Dermis microvascular lymphatic vessel endothelial cell (primary cell): ENCODE measurements at regions not wholly inside any gene's neighbourhood (a gene's known extent, or its start where the extent isn't known, plus 50 kb on each side); places are given as distances from the start of the nearest gene placed in this dataset.

Source experiments
- DNase-seq, 2 donors: peaks; one replicate each; pipeline versions ENCODE4 v3.0.0 to v3.0.0-alpha.2; 2010; ENCODE audit warnings: low read depth in 2 of 2

DNA sequence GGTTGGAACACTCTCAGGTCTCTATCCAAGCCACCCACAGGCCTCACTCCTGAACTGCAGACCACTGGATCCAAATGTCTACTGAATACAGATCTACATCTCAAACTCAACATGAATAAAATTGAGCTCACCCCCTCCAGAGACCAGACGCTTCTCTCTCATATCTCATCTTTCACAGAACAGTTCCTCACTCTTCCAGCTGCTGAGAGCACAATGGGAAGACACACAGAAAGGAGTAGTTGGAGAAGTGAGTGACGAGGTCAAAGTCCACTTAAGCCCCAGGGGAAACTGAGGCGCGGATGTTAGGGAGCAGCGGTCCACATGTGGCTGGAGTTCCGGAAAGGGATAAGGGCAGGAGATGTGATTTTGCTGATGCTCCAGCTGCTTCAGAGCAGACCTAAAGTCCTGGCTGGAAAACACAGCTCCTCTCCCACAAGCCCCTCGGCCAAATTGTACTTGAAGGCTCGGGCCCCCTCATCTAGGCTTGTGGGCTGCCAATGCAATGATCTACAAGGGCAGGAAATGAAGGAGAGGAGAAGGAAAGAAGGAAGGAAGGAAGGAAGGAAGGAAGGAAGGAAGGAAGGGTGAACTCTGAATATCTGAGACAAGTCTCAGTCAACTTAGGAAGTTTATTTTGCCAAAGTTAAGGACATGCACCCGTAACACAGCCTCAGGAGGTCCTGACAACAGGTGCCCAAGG lies 211.2 kb upstream of the TLE3 start:
- DNase-seq: no peak

DNA sequence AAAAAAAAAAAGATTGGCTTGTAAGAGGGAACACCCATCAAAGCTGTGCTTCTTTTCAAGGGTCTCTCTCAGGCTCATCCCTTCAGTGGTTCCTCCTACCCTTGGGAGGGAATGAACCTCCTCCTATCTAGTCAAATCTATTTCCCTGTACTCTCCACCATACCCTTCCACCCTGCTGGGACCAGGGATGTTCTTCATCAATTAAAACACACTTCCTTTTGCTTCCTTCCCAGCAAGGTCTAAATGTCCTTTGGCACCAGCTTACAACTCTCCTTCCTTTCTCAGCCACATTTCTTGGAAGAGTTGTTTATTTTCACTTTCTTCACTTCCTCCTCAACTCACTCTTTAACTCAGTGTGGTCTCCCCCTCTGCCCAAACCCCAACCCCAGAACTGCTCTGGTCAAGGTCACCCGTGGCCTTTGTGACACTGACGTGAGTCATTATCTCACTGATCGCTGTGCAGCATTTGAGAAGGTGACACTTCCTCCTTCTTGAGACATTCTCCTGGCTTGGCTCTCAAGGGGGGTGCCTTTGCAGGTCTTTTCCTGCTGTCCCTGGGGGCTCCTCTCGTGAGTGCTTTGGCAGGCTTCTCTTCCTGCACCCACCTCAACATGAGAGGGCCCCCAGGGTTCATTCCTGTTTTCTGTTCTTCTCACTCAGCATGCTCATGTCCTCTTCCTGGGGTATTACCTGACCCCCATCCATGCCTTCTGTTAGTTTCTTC lies 210.5 kb upstream of the TLE3 start:
- DNase-seq: no peak

DNA sequence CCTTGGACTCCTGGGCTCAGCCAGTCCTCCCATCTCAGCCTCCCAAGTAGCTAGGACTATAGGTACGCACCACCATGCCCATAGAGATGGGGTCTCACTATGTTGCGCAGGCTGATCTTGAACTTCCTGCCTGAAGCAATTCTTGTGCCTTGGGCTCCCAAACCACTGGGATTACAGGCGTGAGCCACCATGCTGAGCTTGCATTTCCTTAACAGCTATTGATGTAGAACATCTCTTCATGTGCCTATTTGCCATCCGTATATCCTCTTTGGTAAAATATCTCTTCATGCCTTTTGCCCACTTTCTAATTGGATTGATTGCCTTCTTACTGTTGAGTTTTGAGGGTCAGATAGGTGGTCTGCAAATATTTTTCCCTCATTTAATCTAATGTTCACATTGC lies 208.9 kb upstream of the TLE3 start:
- no peak for DNase-seq

DNA sequence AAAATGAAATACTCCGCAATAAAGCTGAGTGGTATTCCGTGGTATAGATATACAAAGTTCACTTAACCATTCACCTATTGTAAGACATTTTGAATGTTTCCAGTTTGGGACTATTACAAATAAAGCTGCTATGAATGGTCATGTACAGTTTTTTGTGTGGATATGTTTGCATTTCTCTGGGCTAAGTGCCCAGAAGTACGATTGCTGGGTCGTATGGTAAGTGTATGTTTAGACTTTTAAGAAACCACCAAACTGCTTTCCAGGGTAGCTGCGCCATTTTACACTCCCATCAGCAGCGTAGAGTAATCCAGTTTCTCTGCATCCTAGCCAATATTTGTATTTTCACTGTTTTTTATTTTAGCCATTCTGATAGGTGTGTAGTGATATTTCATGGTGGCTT lies 208.4 kb upstream of the TLE3 start:
- DNase-seq: no peak

DNA sequence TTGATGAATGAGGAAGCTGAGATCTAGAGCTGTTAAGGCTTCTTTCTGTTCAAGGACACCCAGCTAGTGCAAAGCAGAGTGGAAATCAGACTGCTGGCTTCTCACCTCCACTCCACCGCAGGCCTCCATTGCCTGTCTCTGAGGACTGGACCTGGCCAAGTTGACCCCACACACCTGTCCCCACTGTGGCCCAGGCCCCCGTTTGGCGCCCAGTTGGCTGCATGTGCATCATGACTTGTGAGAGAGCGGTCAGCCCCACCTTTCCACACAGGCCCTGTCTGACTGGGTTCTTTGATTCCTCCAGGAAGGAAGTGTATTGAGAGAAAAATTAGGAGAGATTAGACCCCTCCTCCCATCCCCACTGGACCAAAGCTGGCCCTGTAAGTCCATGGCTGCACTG lies 206.3 kb upstream of the TLE3 start:
- DNase-seq: no peak

DNA sequence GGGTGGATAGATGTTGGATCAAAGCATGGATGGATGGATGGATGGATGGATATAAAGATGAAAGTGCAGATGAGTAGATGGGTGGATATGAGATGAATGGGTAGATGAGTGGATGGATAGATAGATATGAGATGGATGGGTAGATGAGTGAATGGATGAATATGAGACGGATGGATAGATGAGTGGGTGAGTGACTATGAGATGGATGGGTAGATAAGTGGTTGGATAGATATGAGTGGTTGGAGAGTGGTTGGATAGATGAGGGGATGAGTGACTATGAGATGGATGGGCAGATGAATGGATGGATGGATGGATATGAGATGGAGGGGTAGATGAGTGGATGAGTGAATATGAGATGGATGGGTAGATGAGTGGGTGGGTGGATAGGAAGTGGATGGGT lies 204.6 kb upstream of the TLE3 start:
- no peak for DNase-seq

DNA sequence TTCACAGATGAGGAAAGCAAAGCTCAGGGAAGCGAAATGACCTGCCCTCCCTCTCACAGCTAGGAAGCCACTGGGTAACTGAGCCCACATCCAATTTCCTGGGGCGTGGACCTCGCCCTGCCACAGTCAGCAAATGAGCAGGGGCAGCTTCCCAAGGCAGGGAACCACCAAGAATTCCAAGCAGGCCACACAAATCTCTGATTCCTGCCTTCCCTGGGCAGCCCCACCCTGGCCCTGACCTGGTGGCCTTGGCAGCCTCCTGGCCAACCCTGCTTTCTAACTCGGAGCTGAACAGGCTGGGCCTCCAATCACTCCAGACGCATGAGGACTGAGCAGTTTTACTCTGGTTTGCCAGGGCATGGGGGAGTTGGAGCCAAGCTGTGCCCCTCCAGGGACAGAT lies 203.7 kb upstream of the TLE3 start:
- no peak for DNase-seq

DNA sequence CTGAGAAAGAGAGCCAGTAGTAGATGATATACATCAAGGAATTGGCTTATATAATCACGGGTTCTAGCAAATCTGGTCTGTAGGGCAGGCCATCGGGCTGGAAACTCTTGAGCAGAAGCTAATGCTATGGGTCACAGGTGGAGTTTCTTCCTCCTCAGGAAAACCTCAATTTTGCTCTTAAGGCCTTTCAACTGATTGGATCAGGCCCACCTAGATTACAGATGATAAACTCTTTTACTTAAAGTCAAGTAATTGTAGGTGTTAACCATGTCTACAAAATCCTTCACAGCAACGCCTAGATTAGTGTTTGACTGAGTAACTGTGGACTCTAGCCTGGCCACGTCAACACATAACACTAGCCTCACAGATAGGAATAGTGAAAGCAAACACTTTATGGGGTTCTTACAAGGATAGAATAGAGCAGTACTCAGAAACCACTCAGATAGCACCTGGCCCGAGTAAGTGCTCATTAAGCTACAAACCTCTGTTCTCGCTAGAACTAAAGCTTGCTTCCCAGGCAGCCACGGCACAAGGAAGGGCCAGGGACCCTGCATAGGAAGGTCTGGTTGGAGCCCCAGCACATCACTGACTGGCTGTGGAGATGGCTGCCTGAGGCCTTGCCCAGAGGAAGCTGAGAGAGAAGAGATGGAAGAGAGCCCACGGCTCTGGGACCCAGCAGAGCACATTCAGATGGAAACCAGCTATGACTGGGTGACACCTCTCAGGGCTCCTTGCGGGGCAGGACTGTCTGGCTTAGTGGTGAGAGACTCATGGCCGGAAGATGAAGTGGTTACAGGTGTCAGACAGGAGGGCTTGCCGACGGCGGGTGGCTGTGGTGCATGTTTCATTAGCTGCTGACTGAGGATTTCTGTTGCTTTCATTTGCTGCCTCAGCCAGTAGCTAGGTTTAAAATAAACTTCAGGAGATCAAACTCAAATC lies 202.5 kb upstream of the TLE3 start:
- DNase-seq: no peak

DNA sequence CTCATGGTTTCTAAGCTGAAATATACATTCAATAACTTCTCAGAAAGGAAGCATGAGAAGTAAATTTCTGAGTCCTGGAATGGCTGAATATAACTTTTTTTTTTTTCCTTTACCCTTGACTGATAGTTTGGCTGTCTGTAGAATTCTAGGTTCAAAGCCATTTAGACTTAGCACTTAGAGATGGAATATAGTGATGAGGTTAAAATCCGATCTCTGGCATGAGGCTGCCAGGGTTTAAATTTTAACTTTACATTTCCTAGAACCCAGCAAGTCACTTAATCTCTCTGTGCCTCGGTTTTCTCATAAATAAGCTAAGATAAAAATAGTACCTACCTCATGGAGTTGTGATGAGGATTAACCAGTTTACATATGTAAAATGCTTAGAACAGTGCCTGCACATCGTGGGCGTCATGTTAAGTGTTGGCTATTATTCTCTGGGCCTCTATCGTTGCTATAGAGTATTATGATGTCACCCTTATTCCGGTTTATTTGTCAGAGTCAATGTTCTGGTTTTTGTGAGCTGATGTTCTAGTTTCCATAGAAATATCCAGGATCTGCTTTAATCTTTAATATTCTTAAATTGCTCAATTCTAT lies 199.8 kb upstream of the TLE3 start:
- DNase-seq: no peak

DNA sequence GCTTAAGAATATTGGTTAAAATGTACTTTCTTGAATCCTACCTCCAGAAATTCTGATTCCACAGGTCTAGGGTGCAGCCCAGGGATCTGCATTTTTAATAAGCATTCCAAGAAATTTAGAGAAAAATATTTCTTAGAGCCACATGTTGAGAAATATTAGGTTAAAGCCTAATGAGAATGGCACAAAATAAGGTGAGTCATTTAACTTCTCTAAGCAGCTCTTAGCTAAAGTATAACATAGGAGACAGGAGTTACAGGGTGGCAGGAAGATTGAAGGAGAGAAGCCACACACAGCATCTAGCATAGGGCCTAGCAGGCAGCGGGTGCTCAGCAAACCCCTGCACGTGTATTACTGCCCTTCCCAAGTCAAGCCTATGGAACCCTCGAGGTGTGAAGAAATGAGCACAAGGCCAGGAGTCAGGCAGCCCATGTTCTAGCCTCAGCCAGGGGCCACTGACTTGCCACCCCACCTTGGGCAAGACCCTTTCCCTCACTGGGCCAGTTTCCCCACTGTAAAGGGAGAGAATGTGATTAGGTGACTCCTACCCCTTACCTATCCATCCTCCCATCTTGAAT lies 197.1 kb upstream of the TLE3 start:
- no peak for DNase-seq

DNA sequence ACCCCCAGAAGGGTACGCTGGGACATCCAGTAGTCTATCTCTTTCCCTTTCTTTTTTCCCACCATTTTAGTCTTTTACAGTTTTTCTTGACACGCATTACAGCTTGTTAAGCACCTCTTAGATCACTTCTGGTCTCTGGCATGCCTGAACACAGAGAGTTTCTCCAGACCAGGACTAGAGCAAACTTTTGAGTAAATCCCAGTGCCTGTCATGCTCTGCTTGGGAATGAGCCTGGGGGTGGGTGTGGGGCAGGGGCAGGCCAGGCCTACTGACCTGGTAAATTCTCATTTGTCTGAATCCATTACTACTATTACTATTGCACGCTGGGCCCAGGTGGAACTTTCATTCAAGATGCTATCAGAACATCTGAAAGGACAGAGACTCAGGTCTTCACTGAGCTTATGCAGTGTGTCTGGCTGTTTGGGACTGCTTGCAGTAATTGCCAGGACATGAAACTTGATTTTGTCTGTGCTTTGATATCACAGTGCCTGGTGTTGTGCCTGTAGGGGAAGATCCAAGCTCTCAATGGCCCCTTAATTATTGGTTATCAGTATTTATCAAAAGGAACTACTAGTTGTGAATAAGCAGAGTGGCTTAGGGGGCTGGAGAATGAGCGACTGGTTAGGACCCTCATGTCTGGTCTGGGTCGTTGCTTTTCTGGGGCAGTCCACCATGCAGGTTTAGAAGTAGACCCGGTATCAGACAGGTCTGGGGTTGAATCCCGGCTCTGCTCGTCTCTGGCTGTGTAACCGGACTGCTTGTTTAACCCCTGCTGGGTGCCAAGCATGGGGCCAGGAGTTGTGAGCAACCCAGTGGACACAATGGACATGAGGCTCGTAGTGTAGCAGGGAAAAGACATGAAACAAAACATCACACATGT lies 196.1 kb upstream of the TLE3 start:
- DNase-seq: no peak

DNA sequence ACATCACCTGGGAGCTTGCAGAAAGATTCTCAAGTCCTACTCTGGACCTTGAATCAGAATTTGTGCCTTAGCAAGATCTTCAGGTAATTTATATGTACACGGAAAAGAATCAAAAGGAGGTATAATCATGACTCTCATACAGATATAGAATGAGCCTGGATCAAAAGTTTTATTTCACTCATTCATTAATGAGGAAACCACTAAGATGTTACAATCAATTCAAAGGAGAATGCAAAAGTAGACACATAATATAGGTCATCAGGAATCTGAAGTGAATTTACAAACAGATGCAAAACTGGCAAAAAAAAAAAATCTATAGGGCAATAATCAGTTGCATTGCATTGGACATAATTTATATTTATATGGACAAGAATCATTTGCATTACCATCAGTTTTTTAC lies 195.4 kb upstream of the TLE3 start:
- DNase-seq: no peak

DNA sequence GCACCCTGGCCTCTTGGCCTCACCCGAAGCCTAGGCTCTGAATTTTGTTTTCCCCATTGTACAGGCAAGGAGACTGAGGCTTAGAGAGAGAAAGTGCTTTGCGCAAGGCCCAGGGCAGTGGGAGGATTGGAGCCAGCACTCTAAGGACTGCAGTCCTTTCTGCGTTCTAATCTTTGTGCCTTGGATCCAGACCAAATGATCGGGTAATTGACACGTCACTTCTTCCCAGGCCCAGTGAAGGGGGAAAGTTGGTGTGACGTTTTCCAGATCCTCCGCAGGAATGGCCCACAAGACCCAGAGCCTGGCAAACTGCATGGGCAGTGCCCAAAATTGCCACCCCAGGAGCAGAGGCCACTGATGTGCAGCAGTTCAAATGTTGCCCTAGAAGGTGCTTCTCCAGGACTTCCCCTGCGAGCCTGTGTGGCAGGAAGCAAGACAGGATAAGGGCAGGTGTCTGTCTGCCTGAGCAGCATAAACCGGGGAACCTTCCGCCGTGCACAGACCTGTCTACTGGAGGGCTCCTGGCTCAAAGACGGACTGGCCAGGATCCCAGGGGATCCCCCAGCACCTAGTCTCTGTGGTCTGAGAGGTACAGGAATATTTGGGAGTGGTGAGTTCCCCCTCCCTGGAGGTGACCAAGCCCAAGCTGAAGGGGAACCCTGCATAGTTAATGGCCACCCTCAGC lies 194.5 kb upstream of the TLE3 start:
- DNase-seq: no peak

DNA sequence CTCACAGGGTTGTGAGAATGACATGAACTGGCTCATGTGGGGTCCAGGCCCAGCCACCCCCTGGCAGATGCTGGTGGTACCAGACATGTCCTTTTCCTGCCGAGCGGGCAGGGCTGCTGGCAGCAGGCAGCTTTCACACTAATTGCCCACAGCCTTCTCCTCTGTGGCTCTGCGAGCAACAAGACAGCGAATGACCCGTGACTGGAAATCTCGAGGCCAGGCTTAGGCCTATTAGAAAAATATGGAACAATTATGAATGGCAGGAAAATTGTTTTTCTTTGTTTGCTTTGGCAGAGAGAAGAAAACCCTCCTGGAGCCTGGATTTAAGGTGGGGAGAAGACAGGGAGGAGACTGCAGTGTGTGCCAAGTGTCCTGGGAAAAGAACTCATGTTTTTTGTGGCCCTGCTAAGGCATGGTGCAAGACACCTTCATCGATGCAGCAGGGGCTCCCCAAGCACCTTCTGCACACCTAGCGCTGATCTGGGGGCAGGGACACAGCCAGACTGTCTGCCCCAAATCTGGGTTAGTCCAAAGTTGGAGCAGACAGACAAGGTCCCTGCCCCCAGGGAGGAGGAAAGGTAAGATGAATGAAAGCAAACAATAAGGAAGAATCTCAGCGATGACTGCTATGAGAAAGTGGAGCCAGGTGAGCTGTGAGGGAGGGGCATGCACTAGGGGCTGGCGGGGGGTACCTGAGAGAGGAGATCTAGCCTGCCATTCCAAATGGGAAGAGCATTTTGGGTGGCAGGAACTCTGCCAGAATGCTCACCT lies 193.8 kb upstream of the TLE3 start:
- peak in 1 of 2 donors; percentile 40 for DNase-seq

DNA sequence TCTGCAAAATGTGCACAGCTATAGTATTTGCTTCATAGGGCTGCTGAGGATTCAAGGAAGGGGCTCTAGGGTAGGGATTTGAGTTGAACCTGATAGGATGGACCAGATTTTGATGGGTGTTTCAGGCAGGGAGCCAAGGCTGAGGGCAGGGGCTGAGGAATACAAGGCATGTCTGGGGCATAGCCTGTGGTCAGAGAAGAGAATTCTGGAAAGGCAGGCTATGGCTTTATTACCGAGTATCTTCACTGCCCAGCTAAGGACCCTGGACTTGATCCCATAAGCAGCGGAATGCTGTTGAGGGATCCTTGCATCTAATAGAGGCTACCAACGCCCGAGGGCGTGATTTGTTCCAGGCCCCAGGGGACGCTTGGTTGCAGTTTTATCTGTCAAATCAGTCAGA lies 193.0 kb upstream of the TLE3 start:
- no peak for DNase-seq

DNA sequence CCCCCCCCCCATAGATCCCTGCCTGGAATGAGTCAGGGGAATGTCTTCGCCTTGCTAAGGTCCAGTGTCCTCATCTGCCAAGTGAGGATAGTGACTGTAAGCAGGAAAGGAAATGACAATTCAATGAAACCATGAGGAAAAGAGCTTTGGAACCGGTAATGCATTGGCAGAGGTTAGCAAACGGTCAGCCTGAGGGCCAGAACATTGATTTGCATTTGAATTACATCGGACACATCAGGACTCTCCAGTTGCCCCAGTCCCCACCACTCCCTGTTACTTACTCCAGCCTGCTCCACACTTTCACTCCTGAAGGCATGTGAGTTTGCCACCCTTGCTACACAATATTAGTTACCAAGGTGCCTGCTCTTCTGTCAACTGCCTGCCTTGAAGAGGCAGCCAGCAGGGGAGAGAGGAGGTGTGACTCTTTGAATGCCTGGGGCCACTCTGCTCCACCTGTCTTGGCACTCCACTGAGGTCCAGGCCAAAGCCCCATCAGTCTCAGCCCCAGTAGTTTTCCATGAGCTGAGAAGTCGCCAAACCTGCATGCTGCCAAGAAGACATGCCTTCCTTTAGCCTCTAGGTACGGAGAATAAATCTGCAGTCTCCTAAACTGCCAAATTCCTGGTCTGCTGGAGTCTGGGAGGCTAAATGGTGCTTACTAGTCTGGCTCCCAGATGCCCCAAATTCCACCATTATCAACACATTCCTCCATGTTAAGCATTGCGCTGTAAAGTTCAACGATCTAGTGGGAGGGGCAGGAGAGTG lies 191.7 kb upstream of the TLE3 start:
- peak in 1 of 2 donors; percentile 33 for DNase-seq

DNA sequence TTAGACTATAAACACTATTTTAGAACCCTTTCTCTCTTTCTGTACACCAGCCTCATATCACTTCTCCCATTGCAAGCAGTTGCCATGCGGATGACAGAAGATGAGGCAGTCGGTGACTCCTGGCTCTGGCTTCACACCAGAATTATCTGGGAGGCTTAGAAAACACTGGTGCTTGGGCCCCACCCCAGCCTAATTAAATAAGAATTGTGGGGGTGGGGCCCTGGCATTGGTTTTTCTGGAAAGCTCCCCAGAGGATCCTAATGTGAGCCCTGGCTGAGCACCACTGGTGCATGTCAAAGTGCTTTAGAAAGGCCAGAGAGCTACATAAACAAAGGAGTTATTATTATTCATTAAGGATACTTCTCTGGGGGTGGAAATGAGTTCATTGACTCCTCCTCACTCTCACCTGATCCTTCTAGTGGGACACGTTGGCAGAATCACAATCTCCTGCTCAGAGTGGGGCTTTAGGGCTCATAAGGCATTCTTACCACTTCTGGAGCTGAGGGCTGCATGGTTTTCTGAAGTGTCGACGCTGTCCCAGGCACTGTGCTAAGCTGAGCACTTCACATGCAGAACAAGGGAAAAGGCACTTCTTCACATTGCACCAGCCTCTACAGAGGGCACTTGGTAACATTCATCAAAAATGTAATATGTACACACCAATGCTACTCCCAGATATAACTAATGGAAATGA lies 188.5 kb upstream of the TLE3 start:
- no peak for DNase-seq
